ENCODE measurements at regions not wholly inside any gene's neighbourhood (a gene's known extent, or its start where the extent isn't known, plus 50 kb on each side); places are given as distances from the start of the nearest gene placed in this dataset.

DNA sequence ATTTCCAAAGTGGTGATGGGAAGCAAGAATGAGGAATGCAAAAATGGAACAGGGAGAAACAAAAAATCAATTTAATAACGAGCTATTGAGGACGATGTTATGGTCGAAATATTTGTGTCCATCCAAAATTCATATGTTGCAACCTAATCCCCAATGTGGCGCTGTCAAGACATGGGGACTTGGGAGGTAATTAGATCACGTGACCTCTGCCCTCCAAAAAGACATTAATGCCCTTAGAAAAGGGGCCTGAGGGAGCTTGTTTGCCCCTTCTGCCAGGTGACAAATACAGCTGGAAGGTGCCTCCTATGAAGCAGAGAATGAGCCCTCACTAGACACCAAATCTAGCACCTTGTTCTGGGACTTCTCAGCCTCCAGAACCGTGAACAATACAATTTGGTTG lies 315.2 kb upstream of the CDH9 start:
- no peak for TF ChIP-seq EZH2phosphoT487 (IDR thresholded peaks at IDR 0.05; ENCODE audit: borderline replicate concordance, low read depth, low read length)
- TF ChIP-seq, protein P1, sequence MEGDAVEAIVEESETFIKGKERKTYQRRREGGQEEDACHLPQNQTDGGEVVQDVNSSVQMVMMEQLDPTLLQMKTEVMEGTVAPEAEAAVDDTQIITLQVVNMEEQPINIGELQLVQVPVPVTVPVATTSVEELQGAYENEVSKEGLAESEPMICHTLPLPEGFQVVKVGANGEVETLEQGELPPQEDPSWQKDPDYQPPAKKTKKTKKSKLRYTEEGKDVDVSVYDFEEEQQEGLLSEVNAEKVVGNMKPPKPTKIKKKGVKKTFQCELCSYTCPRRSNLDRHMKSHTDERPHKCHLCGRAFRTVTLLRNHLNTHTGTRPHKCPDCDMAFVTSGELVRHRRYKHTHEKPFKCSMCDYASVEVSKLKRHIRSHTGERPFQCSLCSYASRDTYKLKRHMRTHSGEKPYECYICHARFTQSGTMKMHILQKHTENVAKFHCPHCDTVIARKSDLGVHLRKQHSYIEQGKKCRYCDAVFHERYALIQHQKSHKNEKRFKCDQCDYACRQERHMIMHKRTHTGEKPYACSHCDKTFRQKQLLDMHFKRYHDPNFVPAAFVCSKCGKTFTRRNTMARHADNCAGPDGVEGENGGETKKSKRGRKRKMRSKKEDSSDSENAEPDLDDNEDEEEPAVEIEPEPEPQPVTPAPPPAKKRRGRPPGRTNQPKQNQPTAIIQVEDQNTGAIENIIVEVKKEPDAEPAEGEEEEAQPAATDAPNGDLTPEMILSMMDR (conservative IDR thresholded peaks at IDR 0.05; ENCODE audit: low read length) = no peak
- BruUV-seq (replicated peaks) = no TSS peak
- intact Hi-C loops (cut with micrococcal nuclease; ENCODE audit: unreplicated experiment) = no loop called here
- Histone ChIP-seq H3K27ac (ENCODE audit: low read depth, low read length, poor library complexity, severe bottlenecking) (no peak overlapping the region), H3K79me2 (ENCODE audit: insufficient read depth, low read depth, low read length) (no peaks in the 10 kb centered on the region), H3K4me3 (ENCODE audit: low read depth, low read length, poor library complexity, severe bottlenecking) (no peak overlapping the region), H3K4me2 (ENCODE audit: low read length) (no peak overlapping the region), H2AFZ (ENCODE audit: low read length) (no peak overlapping the region), H3K9me2 (ENCODE audit: insufficient read depth, low read length) (no peaks in the 10 kb centered on the region), H3K4me1 (ENCODE audit: insufficient read depth, low read length, poor library complexity, severe bottlenecking) (no peaks in the 10 kb centered on the region), H3K9me3 (ENCODE audit: low read length) (no peaks in the 10 kb centered on the region), H4K20me1 (ENCODE audit: insufficient read depth, low read length) (no peaks in the 10 kb centered on the region), H3K36me3 (ENCODE audit: insufficient read depth, low read length) (no peaks in the 10 kb centered on the region)
- ChIA-PET POLR2A (no interaction called here), CTCF (ENCODE audit: unreplicated experiment) (no interaction called here)
- no peak for DNase-seq (ENCODE audit: low spot score)

DNA sequence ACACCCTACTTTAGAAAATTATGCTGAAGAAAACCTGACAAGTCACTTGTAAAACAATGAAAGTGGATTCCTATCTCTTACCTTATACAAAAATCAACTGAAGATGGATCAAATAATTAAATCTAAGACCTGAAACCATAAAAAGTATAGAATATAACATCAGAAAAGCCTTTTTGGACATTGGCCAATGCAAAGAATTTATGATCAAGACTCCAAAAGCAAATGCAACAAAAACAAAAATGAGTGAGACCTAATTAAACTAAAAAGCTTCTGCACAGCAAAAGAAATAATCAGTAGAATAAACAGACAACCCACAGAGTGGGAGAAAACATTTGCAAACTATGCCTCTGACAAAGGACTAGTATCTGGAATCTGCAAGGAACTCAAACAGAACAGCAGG lies 303.0 kb upstream of the CDH9 start:
- no peaks in the 10 kb centered on the region for H3K9me2 ChIP-seq (ENCODE audit: insufficient read depth, low read length)
- no peak for TF ChIP-seq EZH2phosphoT487 (IDR thresholded peaks at IDR 0.05; ENCODE audit: borderline replicate concordance, low read depth, low read length)
- TF ChIP-seq, protein P1 (conservative IDR thresholded peaks at IDR 0.05; ENCODE audit: low read length) = no peak
- no peaks in the 10 kb centered on the region for H3K79me2 ChIP-seq (ENCODE audit: insufficient read depth, low read depth, low read length)
- ChIA-PET POLR2A (interaction anchor here (0.6 kb wide), 1 partner anchor 365 kb away, joined by 3 read pairs; no protein-coding TSS in a partner anchor), CTCF (ENCODE audit: unreplicated experiment) (no interaction called here)
- H3K4me2 ChIP-seq (ENCODE audit: low read length) = no peak overlapping the region
- no TSS peak for BruUV-seq (replicated peaks)
- intact Hi-C loops (cut with micrococcal nuclease; ENCODE audit: unreplicated experiment) = no loop called here
- H3K9me3 ChIP-seq (ENCODE audit: low read length) = peaks cover 6% of the 10 kb centered on the region; the same call in 1 of the 2 replicates
- no peak for DNase-seq (ENCODE audit: low spot score)
- H3K4me3 ChIP-seq (ENCODE audit: low read depth, low read length, poor library complexity, severe bottlenecking) = no peak overlapping the region
- no peaks in the 10 kb centered on the region for H4K20me1 ChIP-seq (ENCODE audit: insufficient read depth, low read length)
- H3K4me1 ChIP-seq (ENCODE audit: insufficient read depth, low read length, poor library complexity, severe bottlenecking) = no peaks in the 10 kb centered on the region
- no peaks in the 10 kb centered on the region for H3K36me3 ChIP-seq (ENCODE audit: insufficient read depth, low read length)
- no peak overlapping the region for H2AFZ ChIP-seq (ENCODE audit: low read length)
- no peak overlapping the region for H3K27ac ChIP-seq (ENCODE audit: low read depth, low read length, poor library complexity, severe bottlenecking)

DNA sequence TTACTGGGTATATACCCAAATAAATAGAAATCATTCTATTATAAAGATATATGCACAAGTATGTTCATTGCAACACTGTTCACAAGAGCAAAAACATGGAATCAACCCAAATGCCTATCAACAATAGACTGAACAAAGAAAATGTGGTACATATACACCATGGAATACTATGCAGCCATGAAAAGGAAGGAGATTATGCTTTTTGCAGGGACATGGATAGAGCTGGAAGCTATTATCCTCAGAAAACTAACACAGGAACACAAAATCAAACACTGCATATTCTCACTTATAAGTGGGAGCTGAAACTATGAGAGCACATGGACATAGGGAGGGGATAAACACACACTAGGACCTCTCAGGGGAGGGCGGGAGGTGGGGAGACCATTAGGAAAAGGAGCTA lies 298.4 kb upstream of the CDH9 start:
- BruUV-seq (replicated peaks) = no TSS peak
- Histone ChIP-seq H3K27ac (ENCODE audit: low read depth, low read length, poor library complexity, severe bottlenecking) (no peak overlapping the region), H3K4me3 (ENCODE audit: low read depth, low read length, poor library complexity, severe bottlenecking) (no peak overlapping the region), H3K4me2 (ENCODE audit: low read length) (no peak overlapping the region), H3K79me2 (ENCODE audit: insufficient read depth, low read depth, low read length) (no peaks in the 10 kb centered on the region), H4K20me1 (ENCODE audit: insufficient read depth, low read length) (no peaks in the 10 kb centered on the region), H3K9me2 (ENCODE audit: insufficient read depth, low read length) (no peaks in the 10 kb centered on the region), H3K4me1 (ENCODE audit: insufficient read depth, low read length, poor library complexity, severe bottlenecking) (no peaks in the 10 kb centered on the region), H3K36me3 (ENCODE audit: insufficient read depth, low read length) (no peaks in the 10 kb centered on the region), H3K9me3 (ENCODE audit: low read length) (peaks cover 6% of the 10 kb centered on the region; the same call in 1 of the 2 replicates), H2AFZ (ENCODE audit: low read length) (no peak overlapping the region)
- ChIA-PET CTCF (ENCODE audit: unreplicated experiment) (no interaction called here), POLR2A (no interaction called here)
- intact Hi-C loops (cut with micrococcal nuclease; ENCODE audit: unreplicated experiment) = no loop called here
- DNase-seq (ENCODE audit: low spot score) = no peak
- TF ChIP-seq, protein P1 (conservative IDR thresholded peaks at IDR 0.05; ENCODE audit: low read length) = no peak
- no peak for TF ChIP-seq EZH2phosphoT487 (IDR thresholded peaks at IDR 0.05; ENCODE audit: borderline replicate concordance, low read depth, low read length)

Data from OCI-LY7 (cell line).